HG02870 (cell line): ENCODE measurements at regions not wholly inside any gene's neighbourhood (a gene's known extent, or its start where the extent isn't known, plus 50 kb on each side); places are given as distances from the start of the nearest gene placed in this dataset.
A peak's percentile ranks its signal among the peaks of the same experiment; 100 is the strongest.

Experiments
- ATAC-seq: cut with Tn5 transposase; IDR thresholded peaks from one replicate; pipeline ENCODE4 v1.9.1; 2021; ENCODE audit warnings: mild to moderate bottlenecking, moderate library complexity; ENCODE audit not compliant: unreplicated experiment

- ATAC-seq: no peak
Measured at GRCh38 chrX:42624524-42624923, 153.4 kb downstream of the PPP1R2C start.

- no peak for ATAC-seq
Measured at GRCh38 chrX:42619068-42619467, 158.9 kb downstream of the PPP1R2C start.

GRCh38 chrX:42616981-42617380 is 161.0 kb downstream of the PPP1R2C start:
- peak; percentile 51 for ATAC-seq

- ATAC-seq: no peak
Measured at GRCh38 chrX:42615161-42615563, 162.8 kb downstream of the PPP1R2C start.

- no peak for ATAC-seq
Measured at GRCh38 chrX:42606591-42606990, 171.4 kb downstream of the PPP1R2C start.

- no peak for ATAC-seq
Measured at GRCh38 chrX:42604302-42604701, 173.7 kb downstream of the PPP1R2C start.

GRCh38 chrX:42603016-42603415 is 174.9 kb downstream of the PPP1R2C start:
- no peak for ATAC-seq

GRCh38 chrX:42602566-42602965 is 175.4 kb downstream of the PPP1R2C start:
- ATAC-seq: no peak

- ATAC-seq: no peak
Measured at GRCh38 chrX:42602136-42602535, 175.8 kb downstream of the PPP1R2C start.

GRCh38 chrX:42597481-42597880 is 180.5 kb downstream of the PPP1R2C start:
- ATAC-seq: no peak

GRCh38 chrX:42585842-42586621 is 191.9 kb downstream of the PPP1R2C start:
- ATAC-seq: no peak

GRCh38 chrX:42577936-42578470 is 200.0 kb downstream of the PPP1R2C start:
- ATAC-seq: no peak

GRCh38 chrX:42567268-42567667 is 210.7 kb downstream of the PPP1R2C start:
- ATAC-seq: no peak

GRCh38 chrX:42565739-42566138 is 212.2 kb downstream of the PPP1R2C start:
- no peak for ATAC-seq

GRCh38 chrX:42546800-42547199 is 231.2 kb downstream of the PPP1R2C start:
- no peak for ATAC-seq

GRCh38 chrX:42544883-42545282 is 233.1 kb downstream of the PPP1R2C start:
- ATAC-seq: no peak

- no peak for ATAC-seq
Measured at GRCh38 chrX:42541554-42541953, 236.4 kb downstream of the PPP1R2C start.

- ATAC-seq: no peak
Measured at GRCh38 chrX:42540146-42540545, 237.8 kb downstream of the PPP1R2C start.

- ATAC-seq: no peak
Measured at GRCh38 chrX:42538405-42538804, 239.6 kb downstream of the PPP1R2C start.

GRCh38 chrX:42536286-42536685 is 241.7 kb downstream of the PPP1R2C start:
- ATAC-seq: no peak

GRCh38 chrX:42535233-42535632 is 242.7 kb downstream of the PPP1R2C start:
- ATAC-seq: no peak

- ATAC-seq: no peak
Measured at GRCh38 chrX:42533761-42534160, 244.2 kb downstream of the PPP1R2C start.

GRCh38 chrX:42531441-42531840 is 246.5 kb downstream of the PPP1R2C start:
- ATAC-seq: no peak
